BE2C (cell line): ENCODE measurements at regions not wholly inside any gene's neighbourhood (a gene's known extent, or its start where the extent isn't known, plus 50 kb on each side); places are given as distances from the start of the nearest gene placed in this dataset.

Source experiments
- DNase-seq: peaks from one replicate; pipeline ENCODE4 v3.0.0-alpha.2; 2020
- H3K27me3 ChIP-seq: fragments of 250-450 bp; sonication (Bioruptor Pico); 2 replicates; pipeline ENCODE4 v1.5.1; 2020; ENCODE audit warnings: mild to moderate bottlenecking
- H3K36me3 ChIP-seq: fragments of 250-450 bp; sonication (Bioruptor Pico); 2 replicates; pipeline ENCODE4 v1.5.1; 2020; ENCODE audit warnings: mild to moderate bottlenecking
- H3K4me1 ChIP-seq: fragments of 250-450 bp; sonication (Bioruptor Pico); 2 replicates; pipeline ENCODE4 v1.5.1; 2020
- H3K4me3 ChIP-seq: 2 replicates; pipeline ENCODE4 v1.5.1; 2011; ENCODE audit warnings: low read depth, low read length
- H3K9me3 ChIP-seq: fragments of 250-450 bp; sonication (Bioruptor Pico); 2 replicates; pipeline ENCODE4 v1.5.1; 2020
- CTCF ChIP-seq: IDR thresholded peaks from 2 replicates; pipeline ENCODE4 v1.5.1; 2012; ENCODE audit warnings: mild to moderate bottlenecking, low read depth, low read length

DNA sequence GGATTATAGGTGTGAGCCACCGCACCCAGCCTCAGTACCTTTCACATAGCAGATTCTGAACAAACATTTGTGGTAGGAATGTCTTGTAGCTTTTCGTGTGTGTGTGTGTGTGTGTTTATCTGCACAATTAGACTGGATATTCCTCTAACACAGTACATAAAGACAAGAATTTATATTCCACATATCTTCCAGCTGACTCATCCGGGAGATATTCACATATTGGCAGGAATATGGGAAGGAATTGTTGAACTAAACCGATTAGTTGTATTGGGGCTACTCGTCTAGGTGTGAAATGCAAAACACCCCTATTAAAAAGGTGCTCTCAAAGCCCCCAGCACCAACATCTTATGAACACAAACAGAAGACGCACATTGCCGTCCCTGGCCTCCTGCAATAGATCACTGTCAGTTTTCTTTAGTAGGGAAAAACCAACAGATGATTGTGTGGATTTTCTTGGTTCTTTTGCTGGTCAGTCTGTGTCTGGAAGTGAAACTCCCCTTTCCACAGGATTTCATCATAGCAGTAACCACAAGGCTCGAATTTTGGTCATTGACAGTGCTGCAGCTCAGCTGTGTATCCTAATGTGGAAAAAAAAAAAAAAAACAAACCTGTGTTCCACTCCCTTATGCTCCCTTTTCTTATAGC lies 208.5 kb upstream of the ACVR2A start:
- DNase-seq: no peak
- H3K36me3 ChIP-seq: no peaks in the 10 kb centered on the region
- H3K9me3 ChIP-seq: no peaks in the 10 kb centered on the region
- no peaks in the 10 kb centered on the region for H3K27me3 ChIP-seq
- no peaks in the 10 kb centered on the region for H3K4me1 ChIP-seq
- H3K4me3 ChIP-seq: no peak overlapping the region
- TF ChIP-seq CTCF: no peak

GRCh38 chr2:147634826-147635225 lies 210.0 kb upstream of the ACVR2A start:
- TF ChIP-seq CTCF: no peak
- no peak for DNase-seq
- no peaks in the 10 kb centered on the region for H3K4me1 ChIP-seq

GRCh38 chr2:147632198-147632597 lies 212.6 kb upstream of the ACVR2A start:
- no peaks in the 10 kb centered on the region for H3K4me1 ChIP-seq
- no peak for DNase-seq

More at GRCh38 chr2:147634826-147635225, 210.0 kb upstream of the ACVR2A start:
- Histone ChIP-seq H3K9me3 (no peaks in the 10 kb centered on the region), H3K27me3 (no peaks in the 10 kb centered on the region), H3K4me3 (no peak overlapping the region), H3K36me3 (no peaks in the 10 kb centered on the region)

DNA sequence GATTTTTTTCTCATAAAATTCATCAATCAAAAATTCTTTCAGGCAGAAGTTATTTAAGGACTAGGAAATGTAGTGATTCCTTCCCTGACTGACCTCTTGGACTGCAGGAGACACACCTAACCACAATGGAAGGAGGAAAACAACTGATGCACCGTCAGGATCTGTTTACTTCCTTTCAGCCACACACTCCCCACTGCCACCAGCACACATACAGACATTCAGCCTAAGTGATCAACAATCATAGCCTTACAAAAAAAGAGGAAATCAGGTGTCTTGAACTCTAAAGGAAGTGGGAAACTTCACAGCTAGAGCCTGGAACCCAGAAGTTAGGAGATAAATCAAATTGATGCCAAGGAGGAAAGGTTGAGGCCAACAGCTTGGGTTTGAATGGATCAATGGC lies 213.5 kb upstream of the ACVR2A start:
- no peak for DNase-seq
- Histone ChIP-seq H3K27me3 (no peaks in the 10 kb centered on the region), H3K4me3 (no peak overlapping the region), H3K9me3 (no peaks in the 10 kb centered on the region), H3K36me3 (no peaks in the 10 kb centered on the region), H3K4me1 (no peaks in the 10 kb centered on the region)
- TF ChIP-seq CTCF: no peak

More at GRCh38 chr2:147632198-147632597, 212.6 kb upstream of the ACVR2A start:
- no peaks in the 10 kb centered on the region for H3K36me3 ChIP-seq
- no peaks in the 10 kb centered on the region for H3K9me3 ChIP-seq
- H3K4me3 ChIP-seq: no peak overlapping the region
- TF ChIP-seq CTCF: no peak
- no peaks in the 10 kb centered on the region for H3K27me3 ChIP-seq

- no peaks in the 10 kb centered on the region for H3K4me1 ChIP-seq
- no peak overlapping the region for H3K4me3 ChIP-seq
- H3K27me3 ChIP-seq: no peaks in the 10 kb centered on the region
- no peak for DNase-seq
- TF ChIP-seq CTCF: no peak
- no peaks in the 10 kb centered on the region for H3K36me3 ChIP-seq
- no peaks in the 10 kb centered on the region for H3K9me3 ChIP-seq
Measured at GRCh38 chr2:147630585-147630984, 214.2 kb upstream of the ACVR2A start.

DNA sequence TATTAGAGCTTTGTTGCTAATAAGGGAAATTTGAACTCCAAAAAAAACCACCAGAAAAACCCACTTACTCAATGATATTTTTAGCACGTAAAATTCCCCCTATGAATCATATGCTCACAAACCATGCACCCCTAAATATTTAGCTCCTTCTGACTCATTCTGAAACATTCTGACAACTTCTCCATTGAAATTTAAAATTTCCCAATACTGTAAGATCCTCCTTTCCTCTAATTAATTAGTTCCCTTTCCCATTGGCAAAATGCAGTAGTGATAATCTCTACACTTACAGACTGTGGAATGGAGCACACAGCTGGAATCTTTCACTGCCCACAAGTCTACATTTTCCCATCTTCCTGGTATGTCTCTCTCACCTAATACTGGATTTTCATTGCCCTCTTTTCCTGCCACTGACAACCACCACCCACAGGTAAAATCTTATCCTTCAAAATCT lies 215.8 kb upstream of the ACVR2A start:
- Histone ChIP-seq H3K4me1 (no peaks in the 10 kb centered on the region), H3K27me3 (no peaks in the 10 kb centered on the region), H3K36me3 (no peaks in the 10 kb centered on the region), H3K4me3 (no peak overlapping the region), H3K9me3 (no peaks in the 10 kb centered on the region)
- TF ChIP-seq CTCF: no peak
- no peak for DNase-seq
